Suprapubic skin (tissue), 4 donors: ENCODE measurements at regions not wholly inside any gene's neighbourhood (a gene's known extent, or its start where the extent isn't known, plus 50 kb on each side); places are given as distances from the start of the nearest gene placed in this dataset.
A peak's percentile ranks its signal among the peaks of the same experiment; 100 is the strongest.
"Not testable (repeated sequence)": the region's sequence is repeated elsewhere in the genome, so short reads cannot be mapped to it uniquely, and the experiment has no call there.

Source experiments
- DNase-seq, 2 donors: peaks; one replicate each; pipeline ENCODE4 v3.0.0-alpha.2; 2019; ENCODE audit warnings: low spot score in 2 of 2
- H3K27ac ChIP-seq: fragments of 200-600 bp; sonication (generic); one replicate; pipeline ENCODE4 v1.5.1; 2019
- H3K27me3 ChIP-seq: fragments of 200-600 bp; sonication (generic); one replicate; pipeline ENCODE4 v1.5.1; 2019
- H3K36me3 ChIP-seq: fragments of 200-600 bp; sonication (generic); one replicate; pipeline ENCODE4 v1.5.1; 2019
- H3K4me1 ChIP-seq: fragments of 200-600 bp; sonication (generic); one replicate; pipeline ENCODE4 v1.5.1; 2019
- H3K4me3 ChIP-seq: fragments of 200-600 bp; sonication (generic); one replicate; pipeline ENCODE4 v1.5.1; 2019; ENCODE audit warnings: mild to moderate bottlenecking
- H3K9me3 ChIP-seq: fragments of 200-600 bp; sonication (generic); one replicate; pipeline ENCODE4 v1.5.1; 2019
- CTCF ChIP-seq, 2 donors: fragments of 200-600 bp in 1 of 2; fragments of 450-650 bp in 1 of 2; sonication (generic) in 1 of 2; IDR thresholded peaks; one replicate each; pipeline ENCODE4 v1.5.1; 2016 to 2019; ENCODE audit warnings: antibody characterized with exemption in 2 of 2, mild to moderate bottlenecking in 1 of 2, moderate library complexity in 1 of 2
- EP300 ChIP-seq: sonication (generic); formaldehyde crosslinking; IDR thresholded peaks from one replicate; pipeline ENCODE4 v1.6.1; 2017; ENCODE audit warnings: antibody characterized with exemption
- POLR2A ChIP-seq, 2 donors: fragments of 450-650 bp; IDR thresholded peaks; one replicate each; pipeline ENCODE4 v1.6.1; 2017; ENCODE audit warnings: antibody characterized with exemption in 2 of 2, mild to moderate bottlenecking in 2 of 2, moderate library complexity in 2 of 2
- POLR2AphosphoS5 ChIP-seq, 3 donors: sonication (generic); formaldehyde crosslinking; IDR thresholded peaks; one replicate each; pipeline ENCODE4 v1.6.1; 2017; ENCODE audit warnings: antibody characterized with exemption in 3 of 3
- WGBS: methylation state at CpG from one replicate; pipeline ENCODE4 v1.1.5; 2018; 5-methylcytosine and 5-hydroxymethylcytosine counted together

GRCh38 chr16:22688930-22689329 is 125.0 kb upstream of the HS3ST2 start:
- Histone ChIP-seq H3K4me1 (peaks cover 18% of the 10 kb centered on the region), H3K27me3 (no peaks in the 10 kb centered on the region), H3K9me3 (no peaks in the 10 kb centered on the region), H3K27ac (no peak overlapping the region), H3K36me3 (no peaks in the 10 kb centered on the region), H3K4me3 (no peak overlapping the region)
- DNase-seq, result no peak
- TF ChIP-seq POLR2AphosphoS5 (IDR thresholded peaks at IDR 0.05) (no peak), CTCF (IDR thresholded peaks at IDR 0.05) (no peak), POLR2A (IDR thresholded peaks at IDR 0.05) (no peak), EP300 (no peak)
- 89% methylated on average over 1 of the region's 1 CpG for WGBS

GRCh38 chr16:22691335-22691734 is 122.6 kb upstream of the HS3ST2 start:
- Histone ChIP-seq H3K36me3 (no peaks in the 10 kb centered on the region), H3K4me3 (no peak overlapping the region), H3K9me3 (no peaks in the 10 kb centered on the region), H3K27ac (no peak overlapping the region), H3K4me1 (peaks cover 15% of the 10 kb centered on the region), H3K27me3 (no peaks in the 10 kb centered on the region)
- no peak for DNase-seq
- no peak for TF ChIP-seq POLR2AphosphoS5 (IDR thresholded peaks at IDR 0.05)
- 83% methylated on average over 3 of the region's 3 CpGs for WGBS

- no peaks in the 10 kb centered on the region for H3K36me3 ChIP-seq
- no peak overlapping the region for H3K4me3 ChIP-seq
- no peak for TF ChIP-seq POLR2A (IDR thresholded peaks at IDR 0.05)
- TF ChIP-seq POLR2AphosphoS5 (IDR thresholded peaks at IDR 0.05), result no peak
- TF ChIP-seq EP300, result no peak
- H3K9me3 ChIP-seq, result no peaks in the 10 kb centered on the region
- 68% methylated on average over 1 of the region's 1 CpG for WGBS
- no peak for DNase-seq
- H3K27me3 ChIP-seq, result no peaks in the 10 kb centered on the region
- H3K27ac ChIP-seq, result no peak overlapping the region
- peaks cover 15% of the 10 kb centered on the region for H3K4me1 ChIP-seq
These were observed 121.9 kb upstream of the HS3ST2 start for GRCh38 chr16:22692034-22692433.

- Histone ChIP-seq H3K9me3 (no peaks in the 10 kb centered on the region), H3K36me3 (no peaks in the 10 kb centered on the region), H3K4me1 (peaks cover 15% of the 10 kb centered on the region), H3K27ac (no peak overlapping the region), H3K4me3 (no peak overlapping the region), H3K27me3 (no peaks in the 10 kb centered on the region)
- WGBS, result 79% methylated on average over 6 of the region's 6 CpGs
- DNase-seq, result no peak
- TF ChIP-seq POLR2AphosphoS5 (IDR thresholded peaks at IDR 0.05), result peak in 1 of 3 donors; percentile 11
- no peak for TF ChIP-seq CTCF (IDR thresholded peaks at IDR 0.05)
- TF ChIP-seq POLR2A (IDR thresholded peaks at IDR 0.05), result no peak
- TF ChIP-seq EP300, result no peak
These were observed 120.9 kb upstream of the HS3ST2 start for GRCh38 chr16:22692916-22693637.

GRCh38 chr16:22693638-22694340 is 120.2 kb upstream of the HS3ST2 start:
- TF ChIP-seq POLR2A (IDR thresholded peaks at IDR 0.05) (no peak), CTCF (IDR thresholded peaks at IDR 0.05) (no peak), POLR2AphosphoS5 (IDR thresholded peaks at IDR 0.05) (no peak), EP300 (no peak)
- H3K4me3 ChIP-seq, result no peak overlapping the region
- no peaks in the 10 kb centered on the region for H3K9me3 ChIP-seq
- H3K27me3 ChIP-seq, result no peaks in the 10 kb centered on the region
- H3K4me1 ChIP-seq, result peaks cover 15% of the 10 kb centered on the region
- no peak overlapping the region for H3K27ac ChIP-seq
- H3K36me3 ChIP-seq, result no peaks in the 10 kb centered on the region
- 76% methylated on average over 8 of the region's 8 CpGs for WGBS
- DNase-seq, result no peak

GRCh38 chr16:22694887-22695382 is 119.0 kb upstream of the HS3ST2 start:
- WGBS, result 55% methylated on average over 6 of the region's 6 CpGs
- Histone ChIP-seq H3K4me3 (no peak overlapping the region), H3K9me3 (no peaks in the 10 kb centered on the region), H3K36me3 (no peaks in the 10 kb centered on the region), H3K27ac (peak overlapping the region; percentile 70), H3K4me1 (peaks cover 15% of the 10 kb centered on the region), H3K27me3 (no peaks in the 10 kb centered on the region)
- peak; percentile 24 for TF ChIP-seq EP300
- TF ChIP-seq POLR2A (IDR thresholded peaks at IDR 0.05), result no peak
- TF ChIP-seq POLR2AphosphoS5 (IDR thresholded peaks at IDR 0.05), result peak in 2 of 3 donors; percentile 17 to 50
- TF ChIP-seq CTCF (IDR thresholded peaks at IDR 0.05), result no peak
- no peak for DNase-seq

GRCh38 chr16:22695773-22696172 is 118.2 kb upstream of the HS3ST2 start:
- peak overlapping the region; percentile 70 for H3K27ac ChIP-seq
- peaks cover 15% of the 10 kb centered on the region for H3K4me1 ChIP-seq
- H3K36me3 ChIP-seq, DNase-seq, H3K9me3 ChIP-seq, H3K27me3 ChIP-seq, H3K4me3 ChIP-seq: not testable (repeated sequence)
- 95% methylated on average over 7 of the region's 7 CpGs for WGBS
